Progenitor cell of endocrine pancreas (in vitro differentiated cells): ENCODE measurements at regions not wholly inside any gene's neighbourhood (a gene's known extent, or its start where the extent isn't known, plus 50 kb on each side); places are given as distances from the start of the nearest gene placed in this dataset.
A peak's percentile ranks its signal among the peaks of the same experiment; 100 is the strongest.
"Not testable (repeated sequence)": the region's sequence is repeated elsewhere in the genome, so short reads cannot be mapped to it uniquely, and the experiment has no call there.

Experiments
- DNase-seq: peaks from one replicate; pipeline ENCODE4 v3.0.0; 2021; ENCODE audit warnings: low spot score; ENCODE audit not compliant: unreplicated experiment
- H3K27ac Mint-ChIP-seq: 2 replicates; pipeline ENCODE4 v1.8.0; 2021; ENCODE audit warnings: mild to moderate bottlenecking, moderate library complexity, mixed read lengths
- H3K27me3 Mint-ChIP-seq: 2 replicates; pipeline ENCODE4 v1.8.0; 2021; ENCODE audit warnings: mixed read lengths
- H3K36me3 Mint-ChIP-seq: 2 replicates; pipeline ENCODE4 v1.8.0; 2022; ENCODE audit warnings: mixed read lengths; ENCODE audit not compliant: insufficient read depth
- H3K4me1 Mint-ChIP-seq: 2 replicates; pipeline ENCODE4 v1.8.0; 2021; ENCODE audit warnings: low read depth, mixed read lengths
- H3K4me3 Mint-ChIP-seq: 2 replicates; pipeline ENCODE4 v1.8.0; 2021; ENCODE audit warnings: low read depth, mild to moderate bottlenecking, moderate library complexity, mixed read lengths
- H3K9me3 Mint-ChIP-seq: 2 replicates; pipeline ENCODE4 v1.8.0; 2021; ENCODE audit warnings: low read depth, mixed read lengths
- TF ChIP-seq, protein P1 (sequence below): fragments of 200-600 bp; sonication (generic); IDR thresholded peaks from one replicate; pipeline ENCODE4 v1.5.0; 2021; ENCODE audit warnings: antibody characterized with exemption, mild to moderate bottlenecking; ENCODE audit not compliant: unreplicated experiment

- H3K4me1 Mint-ChIP-seq, H3K9me3 Mint-ChIP-seq, H3K27ac Mint-ChIP-seq, H3K4me3 Mint-ChIP-seq, DNase-seq, H3K36me3 Mint-ChIP-seq, H3K27me3 Mint-ChIP-seq: not testable (repeated sequence)
Measured at GRCh38 chr17:30631651-30632050, 154.4 kb downstream of the GOSR1 start.

- H3K4me3 Mint-ChIP-seq, H3K36me3 Mint-ChIP-seq, H3K27ac Mint-ChIP-seq, H3K9me3 Mint-ChIP-seq, H3K27me3 Mint-ChIP-seq, DNase-seq, H3K4me1 Mint-ChIP-seq: not testable (repeated sequence)
Measured at GRCh38 chr17:30625380-30625779, 148.2 kb downstream of the GOSR1 start.

DNA sequence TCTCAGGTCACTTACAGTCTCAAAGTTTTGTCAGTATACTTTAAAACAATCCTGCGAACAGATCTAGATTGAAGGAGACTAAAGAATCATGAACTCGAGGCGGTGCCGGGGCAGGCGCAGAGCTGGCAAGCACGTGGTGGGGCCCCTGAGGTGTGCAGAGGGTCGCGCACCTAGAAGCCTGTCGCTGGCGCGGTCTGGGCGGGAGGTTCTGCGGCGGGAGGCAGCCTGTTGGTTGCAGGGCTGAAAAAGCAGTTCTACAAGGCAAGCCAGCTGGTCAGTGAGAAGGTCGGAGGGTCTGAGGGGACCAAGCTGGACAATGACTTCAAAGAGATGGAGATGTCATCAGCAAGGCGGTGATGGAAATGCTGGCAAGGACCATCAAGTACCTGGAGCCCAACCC is 147.0 kb downstream of the GOSR1 start:
- H3K9me3 Mint-ChIP-seq, H3K27me3 Mint-ChIP-seq, H3K4me3 Mint-ChIP-seq, H3K4me1 Mint-ChIP-seq, H3K27ac Mint-ChIP-seq, DNase-seq, H3K36me3 Mint-ChIP-seq: not testable (repeated sequence)

- H3K9me3 Mint-ChIP-seq, H3K27me3 Mint-ChIP-seq, H3K4me1 Mint-ChIP-seq, H3K4me3 Mint-ChIP-seq, H3K27ac Mint-ChIP-seq, DNase-seq, H3K36me3 Mint-ChIP-seq: not testable (repeated sequence)
Measured at GRCh38 chr17:30609682-30610081, 132.5 kb downstream of the GOSR1 start.

- H3K27ac Mint-ChIP-seq, result no peak overlapping the region
- H3K4me1 Mint-ChIP-seq, result peaks cover 14% of the 10 kb centered on the region
- no peak for DNase-seq
- no peaks in the 10 kb centered on the region for H3K9me3 Mint-ChIP-seq
- TF ChIP-seq, protein P1, sequence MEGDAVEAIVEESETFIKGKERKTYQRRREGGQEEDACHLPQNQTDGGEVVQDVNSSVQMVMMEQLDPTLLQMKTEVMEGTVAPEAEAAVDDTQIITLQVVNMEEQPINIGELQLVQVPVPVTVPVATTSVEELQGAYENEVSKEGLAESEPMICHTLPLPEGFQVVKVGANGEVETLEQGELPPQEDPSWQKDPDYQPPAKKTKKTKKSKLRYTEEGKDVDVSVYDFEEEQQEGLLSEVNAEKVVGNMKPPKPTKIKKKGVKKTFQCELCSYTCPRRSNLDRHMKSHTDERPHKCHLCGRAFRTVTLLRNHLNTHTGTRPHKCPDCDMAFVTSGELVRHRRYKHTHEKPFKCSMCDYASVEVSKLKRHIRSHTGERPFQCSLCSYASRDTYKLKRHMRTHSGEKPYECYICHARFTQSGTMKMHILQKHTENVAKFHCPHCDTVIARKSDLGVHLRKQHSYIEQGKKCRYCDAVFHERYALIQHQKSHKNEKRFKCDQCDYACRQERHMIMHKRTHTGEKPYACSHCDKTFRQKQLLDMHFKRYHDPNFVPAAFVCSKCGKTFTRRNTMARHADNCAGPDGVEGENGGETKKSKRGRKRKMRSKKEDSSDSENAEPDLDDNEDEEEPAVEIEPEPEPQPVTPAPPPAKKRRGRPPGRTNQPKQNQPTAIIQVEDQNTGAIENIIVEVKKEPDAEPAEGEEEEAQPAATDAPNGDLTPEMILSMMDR, result no peak
- H3K27me3 Mint-ChIP-seq, result no peaks in the 10 kb centered on the region
- no peaks in the 10 kb centered on the region for H3K36me3 Mint-ChIP-seq
- H3K4me3 Mint-ChIP-seq, result no peak overlapping the region
Measured at GRCh38 chr17:30605523-30605922, 128.3 kb downstream of the GOSR1 start.

DNA sequence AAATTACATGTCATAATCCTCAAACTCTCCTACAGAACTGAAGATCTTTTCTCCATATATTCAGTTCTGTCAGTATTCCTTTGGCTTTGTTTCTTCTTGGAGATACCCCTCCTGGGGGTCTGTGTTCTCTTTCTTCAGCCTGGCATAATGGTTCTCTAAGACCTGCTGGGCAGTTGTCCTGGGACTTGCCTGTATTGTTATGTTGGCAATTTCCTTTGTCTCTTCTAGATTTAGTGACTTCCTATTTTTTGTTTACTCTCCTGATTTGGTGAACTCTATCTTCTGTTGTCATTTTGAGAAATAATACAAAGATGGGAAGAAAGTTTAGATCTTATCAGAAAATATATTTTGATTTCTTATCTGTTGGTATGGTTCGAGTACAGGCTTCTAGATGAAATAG is 127.8 kb downstream of the GOSR1 start:
- no peaks in the 10 kb centered on the region for H3K9me3 Mint-ChIP-seq
- no peak overlapping the region for H3K27ac Mint-ChIP-seq
- H3K4me1 Mint-ChIP-seq, result peaks cover 14% of the 10 kb centered on the region
- no peaks in the 10 kb centered on the region for H3K27me3 Mint-ChIP-seq
- no peak for DNase-seq
- no peak overlapping the region for H3K4me3 Mint-ChIP-seq
- TF ChIP-seq, protein P1, result no peak
- H3K36me3 Mint-ChIP-seq, result no peaks in the 10 kb centered on the region

- DNase-seq, H3K36me3 Mint-ChIP-seq, H3K9me3 Mint-ChIP-seq, H3K27me3 Mint-ChIP-seq: not testable (repeated sequence)
- H3K4me1 Mint-ChIP-seq, result peaks cover 18% of the 10 kb centered on the region
- peak overlapping the region; percentile 97 for H3K4me3 Mint-ChIP-seq
- peak overlapping the region; percentile 94 for H3K27ac Mint-ChIP-seq
Measured at GRCh38 chr17:30602396-30602795, 125.2 kb downstream of the GOSR1 start.

- H3K4me3 Mint-ChIP-seq, result peak overlapping the region; percentile 97
- H3K27me3 Mint-ChIP-seq, H3K9me3 Mint-ChIP-seq, H3K36me3 Mint-ChIP-seq, DNase-seq: not testable (repeated sequence)
- H3K27ac Mint-ChIP-seq, result peak overlapping the region; percentile 94
- peaks cover 18% of the 10 kb centered on the region for H3K4me1 Mint-ChIP-seq
Measured at GRCh38 chr17:30601984-30602383, 124.8 kb downstream of the GOSR1 start.
